ENCODE measurements at regions not wholly inside any gene's neighbourhood (a gene's known extent, or its start where the extent isn't known, plus 50 kb on each side); places are given as distances from the start of the nearest gene placed in this dataset.

DNA sequence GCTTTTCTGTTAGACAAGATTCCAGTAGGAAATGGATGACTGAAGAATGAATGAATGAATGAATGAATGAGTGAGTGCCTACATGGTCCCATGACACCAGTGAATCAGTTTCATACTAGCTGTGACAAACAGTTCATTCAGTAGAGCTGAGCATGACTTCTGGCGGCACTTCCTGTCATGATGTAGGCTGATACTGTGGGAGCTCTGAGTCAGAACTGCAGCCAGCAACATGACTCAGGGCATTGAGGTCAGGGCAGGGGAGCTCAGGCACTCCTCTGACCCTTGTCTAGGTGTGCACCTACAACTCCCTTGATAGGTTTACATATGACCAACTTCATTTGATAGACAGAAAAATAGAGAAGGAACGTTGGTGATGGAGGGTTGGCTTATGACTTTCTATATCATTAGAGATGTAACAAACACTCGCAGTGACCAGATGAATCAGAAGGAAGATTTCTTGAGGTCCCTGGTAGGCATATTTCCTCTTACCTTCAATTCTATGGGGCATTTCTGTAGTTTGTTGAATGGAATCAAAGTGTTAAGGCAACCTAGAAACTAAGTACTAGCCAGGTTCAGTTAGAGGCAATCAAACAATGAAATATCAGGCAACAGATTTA is 139.3 kb upstream of the ARHGAP5 start:
- H3K36me3 Mint-ChIP-seq, result no peaks in the 10 kb centered on the region
- H3K27ac Mint-ChIP-seq, result peak overlapping the region; percentile 88
- peaks cover 17% of the 10 kb centered on the region for H3K4me1 Mint-ChIP-seq
- H3K4me3 Mint-ChIP-seq, result peak overlapping the region; percentile 19
- H3K9me3 Mint-ChIP-seq, result no peaks in the 10 kb centered on the region
- no peaks in the 10 kb centered on the region for H3K27me3 Mint-ChIP-seq

DNA sequence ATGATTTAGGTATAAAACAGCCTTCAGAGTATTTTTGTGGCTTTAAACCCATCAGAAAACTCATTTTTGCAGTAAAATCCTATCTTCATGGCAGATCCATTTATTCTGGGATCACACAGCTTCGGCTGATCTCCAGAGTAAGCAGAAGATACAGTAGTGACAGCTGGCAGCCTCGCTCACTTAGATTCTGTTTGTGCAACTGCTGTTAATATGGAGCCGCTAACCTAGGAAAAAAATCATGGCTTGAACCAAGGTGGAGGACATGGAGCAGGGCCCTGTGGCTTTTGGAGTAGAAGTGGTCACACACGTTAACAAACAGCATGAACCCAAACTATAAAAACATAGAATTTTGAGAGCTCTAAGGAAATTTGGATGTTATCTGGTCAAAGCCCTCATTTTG is 137.2 kb upstream of the ARHGAP5 start:
- no peaks in the 10 kb centered on the region for H3K36me3 Mint-ChIP-seq
- H3K27ac Mint-ChIP-seq, result no peak overlapping the region
- no peaks in the 10 kb centered on the region for H3K27me3 Mint-ChIP-seq
- no peak overlapping the region for H3K4me3 Mint-ChIP-seq
- peaks cover 25% of the 10 kb centered on the region for H3K4me1 Mint-ChIP-seq
- no peaks in the 10 kb centered on the region for H3K9me3 Mint-ChIP-seq

DNA sequence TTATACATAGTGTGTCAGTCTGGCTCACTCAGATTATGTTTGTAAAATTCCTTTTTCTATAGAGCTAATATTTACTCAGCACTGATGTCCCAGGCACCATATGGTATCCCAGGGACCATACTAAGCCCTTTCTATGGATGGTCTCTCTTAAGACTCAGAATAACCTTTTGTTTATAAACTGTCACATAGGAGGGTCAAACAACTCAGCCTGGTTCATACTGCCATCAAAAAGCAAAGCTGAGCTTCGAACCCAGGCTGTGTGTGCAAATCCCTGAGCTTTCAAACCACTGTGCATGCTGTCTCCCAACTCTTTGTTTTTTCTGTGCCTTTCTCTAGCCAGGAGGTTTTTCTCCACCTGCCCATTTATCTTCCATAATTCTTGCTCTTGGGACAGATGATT is 135.6 kb upstream of the ARHGAP5 start:
- H3K9me3 Mint-ChIP-seq, result no peaks in the 10 kb centered on the region
- peaks cover 25% of the 10 kb centered on the region for H3K4me1 Mint-ChIP-seq
- no peaks in the 10 kb centered on the region for H3K27me3 Mint-ChIP-seq
- no peak overlapping the region for H3K4me3 Mint-ChIP-seq
- no peaks in the 10 kb centered on the region for H3K36me3 Mint-ChIP-seq
- H3K27ac Mint-ChIP-seq, result no peak overlapping the region

DNA sequence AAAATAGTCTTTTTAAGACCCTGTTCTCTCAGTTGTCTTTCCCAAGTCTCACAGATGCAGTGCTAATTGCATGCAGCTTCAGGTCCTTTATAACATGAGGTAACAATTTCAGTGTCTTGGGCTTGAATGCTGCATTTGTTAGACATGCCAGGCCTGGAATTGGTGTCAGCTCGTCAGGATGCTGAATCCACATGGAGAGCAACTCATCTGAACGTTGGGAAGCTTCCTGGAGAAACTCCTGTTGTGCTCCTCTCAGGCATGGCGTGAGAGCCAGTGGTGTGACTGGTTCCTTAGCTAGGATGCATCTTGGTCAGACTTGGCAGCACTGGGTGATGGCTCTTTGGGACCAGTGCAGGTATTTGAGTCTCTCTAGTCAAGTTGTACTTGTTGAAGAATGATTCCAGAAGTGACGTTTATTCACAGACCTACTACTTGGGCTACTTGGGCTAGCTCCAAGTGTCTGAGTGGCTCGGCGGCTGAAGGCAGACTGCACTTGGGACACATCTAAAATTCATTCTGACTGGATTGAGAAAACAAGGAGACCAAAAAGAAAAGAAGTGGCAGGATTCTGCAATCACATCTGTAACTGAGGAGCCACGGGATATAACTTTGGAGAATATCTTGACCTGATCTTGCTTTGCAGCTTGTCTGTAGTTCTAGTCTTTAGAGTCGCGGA is 134.8 kb upstream of the ARHGAP5 start:
- peaks cover 33% of the 10 kb centered on the region for H3K4me1 Mint-ChIP-seq
- no peak overlapping the region for H3K4me3 Mint-ChIP-seq
- no peak overlapping the region for H3K27ac Mint-ChIP-seq
- no peaks in the 10 kb centered on the region for H3K9me3 Mint-ChIP-seq
- no peaks in the 10 kb centered on the region for H3K36me3 Mint-ChIP-seq
- H3K27me3 Mint-ChIP-seq, result no peaks in the 10 kb centered on the region

DNA sequence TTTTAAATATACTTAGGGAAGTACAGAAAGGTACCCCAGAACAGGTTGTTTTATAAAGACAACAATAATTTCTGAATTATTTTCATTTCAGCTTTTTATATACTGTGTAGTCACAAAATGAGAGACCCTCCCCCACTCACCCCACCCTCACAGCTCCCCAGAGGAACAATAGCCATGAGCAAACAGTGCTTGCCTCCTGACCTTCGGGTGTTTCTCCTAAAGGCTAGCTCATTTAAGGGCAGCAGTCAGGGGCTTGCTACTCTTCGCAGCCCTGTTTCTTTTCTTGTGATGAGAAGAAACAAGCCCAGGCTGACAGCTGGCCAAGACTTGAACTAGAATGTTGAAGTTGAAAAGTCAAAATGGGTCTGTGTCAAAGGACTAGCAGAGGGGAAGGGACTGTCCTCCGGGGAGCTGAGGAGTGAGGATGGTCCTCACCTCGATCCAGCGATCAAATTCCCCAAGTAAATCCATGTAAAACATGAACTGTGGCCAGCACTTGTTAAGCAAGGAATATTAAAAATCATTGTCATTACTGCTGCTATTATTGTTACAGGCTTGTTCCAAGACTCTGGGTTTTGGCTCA is 133.8 kb upstream of the ARHGAP5 start:
- H3K9me3 Mint-ChIP-seq, result no peaks in the 10 kb centered on the region
- no peak overlapping the region for H3K4me3 Mint-ChIP-seq

DNA sequence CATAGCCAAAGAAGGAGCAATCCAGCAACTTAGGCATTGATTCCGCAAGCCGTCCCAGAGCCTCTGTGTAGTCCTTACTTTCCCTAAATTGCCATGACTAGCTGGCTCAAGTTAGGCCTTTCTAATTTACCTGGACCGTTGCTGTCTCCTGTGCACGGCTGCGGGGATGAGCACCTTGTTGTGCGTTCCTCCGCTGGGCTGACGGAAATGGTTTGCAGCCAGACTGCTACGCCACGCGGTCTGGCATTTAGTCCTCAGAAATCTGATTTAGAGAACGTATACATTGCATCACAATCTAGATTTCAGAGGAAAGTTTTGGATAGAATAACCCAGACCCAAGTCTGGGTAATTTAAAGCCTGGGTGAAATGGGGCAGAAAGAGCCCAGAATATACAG is 133.2 kb upstream of the ARHGAP5 start:
- Mint-ChIP-seq H3K4me1 (peaks cover 32% of the 10 kb centered on the region), H3K27ac (no peak overlapping the region), H3K36me3 (no peaks in the 10 kb centered on the region), H3K4me3 (no peak overlapping the region), H3K9me3 (no peaks in the 10 kb centered on the region), H3K27me3 (no peaks in the 10 kb centered on the region)

More for the DNA sequence above, 133.8 kb upstream of the ARHGAP5 start:
- Mint-ChIP-seq H3K4me1 (peaks cover 32% of the 10 kb centered on the region), H3K36me3 (no peaks in the 10 kb centered on the region), H3K27ac (no peak overlapping the region), H3K27me3 (no peaks in the 10 kb centered on the region)

DNA sequence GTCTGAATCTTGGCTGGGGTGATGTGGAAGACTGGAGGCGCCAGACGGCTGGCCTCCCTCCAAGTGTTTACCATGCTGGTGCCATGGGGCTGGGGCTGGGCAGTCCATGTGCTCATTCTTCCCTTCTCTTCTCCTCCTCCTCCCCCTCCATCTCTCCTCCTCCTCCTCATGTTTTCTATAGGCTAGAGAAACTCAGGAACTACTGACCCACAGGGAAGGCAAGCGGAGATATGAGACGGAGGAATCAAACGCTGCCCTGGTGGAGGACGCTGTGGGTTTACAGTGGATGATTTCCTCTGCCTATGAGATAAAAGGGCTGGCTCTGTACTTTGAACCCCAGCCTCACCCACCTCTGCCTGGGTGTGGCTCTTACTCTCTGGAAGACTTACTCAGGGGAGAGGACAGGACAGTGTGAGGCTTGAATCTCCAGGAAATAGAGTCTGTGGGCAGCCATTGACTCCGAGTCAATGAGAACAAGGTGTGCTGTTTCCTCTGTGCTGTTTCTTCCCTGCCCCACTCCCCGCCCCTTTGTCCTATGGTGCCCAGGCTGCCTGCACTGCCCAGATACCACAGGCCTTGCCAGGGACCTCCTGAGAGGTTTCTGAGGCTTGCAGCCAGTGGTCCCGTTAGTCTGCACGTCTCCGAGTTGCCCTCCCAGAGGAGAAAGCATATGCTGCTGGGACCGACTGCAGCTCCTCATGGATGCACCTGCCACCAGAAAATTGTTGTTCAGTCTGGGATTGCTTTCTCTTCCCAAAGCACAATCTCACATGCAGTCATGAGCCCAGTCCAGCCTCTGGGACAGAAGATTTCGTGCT is 132.6 kb upstream of the ARHGAP5 start:
- Mint-ChIP-seq H3K36me3 (no peaks in the 10 kb centered on the region), H3K9me3 (no peaks in the 10 kb centered on the region), H3K4me1 (peaks cover 32% of the 10 kb centered on the region), H3K4me3 (peak overlapping the region; percentile 58), H3K27ac (peak overlapping the region; percentile 14), H3K27me3 (no peaks in the 10 kb centered on the region)

DNA sequence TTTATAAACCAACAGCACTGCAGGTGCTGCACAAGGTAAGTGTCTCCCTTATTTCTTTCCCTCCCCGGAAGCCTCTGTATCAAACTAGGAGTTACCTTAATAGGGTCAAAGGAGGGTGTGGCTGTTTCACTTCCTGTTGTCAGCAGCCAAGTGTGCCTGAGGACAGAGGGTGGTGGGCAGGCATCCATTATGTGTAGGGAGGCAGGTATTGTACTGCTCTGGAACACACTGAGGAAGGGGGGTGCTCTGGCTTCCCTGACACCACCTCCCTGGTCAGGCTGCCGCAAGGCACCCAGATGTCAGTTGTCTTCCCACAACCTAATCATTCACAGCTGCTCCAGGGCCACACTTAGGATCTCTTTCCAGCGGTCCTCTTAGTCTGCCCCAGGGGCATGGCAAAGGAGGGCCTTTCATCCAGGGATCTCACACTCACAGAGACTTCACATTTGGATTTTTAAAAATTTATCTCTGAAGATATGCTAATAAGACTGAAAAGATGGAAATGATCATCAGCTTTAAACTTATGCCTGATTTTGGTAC is 132.0 kb upstream of the ARHGAP5 start:
- Mint-ChIP-seq H3K27me3 (no peaks in the 10 kb centered on the region), H3K4me3 (peak overlapping the region; percentile 58), H3K4me1 (peaks cover 32% of the 10 kb centered on the region), H3K36me3 (no peaks in the 10 kb centered on the region), H3K27ac (peak overlapping the region; percentile 14), H3K9me3 (no peaks in the 10 kb centered on the region)

DNA sequence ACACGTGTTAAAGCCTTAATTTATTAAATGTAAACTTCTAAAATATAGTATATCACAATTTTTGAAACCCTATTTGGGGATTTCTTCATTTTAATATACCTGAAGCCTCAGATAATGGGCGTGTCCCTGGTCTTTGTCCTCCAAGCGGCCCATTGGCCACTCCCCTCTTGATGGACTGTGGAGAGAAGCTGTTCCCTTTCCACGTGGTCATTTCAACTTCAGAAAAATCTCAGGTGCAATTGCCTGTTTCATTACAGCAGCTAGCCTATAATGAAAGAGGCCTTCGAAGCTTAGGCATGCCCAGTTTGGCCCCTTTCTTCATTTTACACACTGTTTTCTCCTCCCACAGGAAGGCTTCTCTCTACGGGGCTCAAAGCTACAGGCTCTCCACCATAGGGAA is 131.4 kb upstream of the ARHGAP5 start:
- Mint-ChIP-seq H3K4me3 (no peak overlapping the region), H3K27ac (no peak overlapping the region), H3K4me1 (peaks cover 32% of the 10 kb centered on the region), H3K27me3 (no peaks in the 10 kb centered on the region), H3K36me3 (no peaks in the 10 kb centered on the region), H3K9me3 (no peaks in the 10 kb centered on the region)

DNA sequence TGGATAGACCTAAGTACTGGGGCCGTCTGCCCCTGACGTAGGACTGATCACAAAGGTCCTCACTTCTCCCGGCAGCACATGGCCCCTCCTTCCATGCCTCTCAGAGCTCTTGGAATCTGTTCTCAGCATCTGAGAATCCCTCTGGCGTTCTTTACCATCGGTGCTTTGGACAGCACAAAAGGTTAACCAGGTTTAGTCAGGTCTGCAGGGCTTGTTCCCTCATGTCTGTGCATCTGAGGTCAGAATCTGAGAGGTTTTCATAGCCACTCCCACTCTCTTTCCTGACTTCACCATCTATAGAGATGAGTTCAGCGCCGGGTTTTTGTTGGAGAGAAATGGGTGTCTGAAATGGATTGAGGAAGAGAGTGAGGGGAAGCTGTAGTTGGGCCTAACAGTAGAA is 130.0 kb upstream of the ARHGAP5 start:
- Mint-ChIP-seq H3K9me3 (no peaks in the 10 kb centered on the region), H3K27me3 (no peaks in the 10 kb centered on the region), H3K36me3 (no peaks in the 10 kb centered on the region), H3K4me3 (no peak overlapping the region), H3K4me1 (peaks cover 32% of the 10 kb centered on the region), H3K27ac (peak overlapping the region; percentile 6)

DNA sequence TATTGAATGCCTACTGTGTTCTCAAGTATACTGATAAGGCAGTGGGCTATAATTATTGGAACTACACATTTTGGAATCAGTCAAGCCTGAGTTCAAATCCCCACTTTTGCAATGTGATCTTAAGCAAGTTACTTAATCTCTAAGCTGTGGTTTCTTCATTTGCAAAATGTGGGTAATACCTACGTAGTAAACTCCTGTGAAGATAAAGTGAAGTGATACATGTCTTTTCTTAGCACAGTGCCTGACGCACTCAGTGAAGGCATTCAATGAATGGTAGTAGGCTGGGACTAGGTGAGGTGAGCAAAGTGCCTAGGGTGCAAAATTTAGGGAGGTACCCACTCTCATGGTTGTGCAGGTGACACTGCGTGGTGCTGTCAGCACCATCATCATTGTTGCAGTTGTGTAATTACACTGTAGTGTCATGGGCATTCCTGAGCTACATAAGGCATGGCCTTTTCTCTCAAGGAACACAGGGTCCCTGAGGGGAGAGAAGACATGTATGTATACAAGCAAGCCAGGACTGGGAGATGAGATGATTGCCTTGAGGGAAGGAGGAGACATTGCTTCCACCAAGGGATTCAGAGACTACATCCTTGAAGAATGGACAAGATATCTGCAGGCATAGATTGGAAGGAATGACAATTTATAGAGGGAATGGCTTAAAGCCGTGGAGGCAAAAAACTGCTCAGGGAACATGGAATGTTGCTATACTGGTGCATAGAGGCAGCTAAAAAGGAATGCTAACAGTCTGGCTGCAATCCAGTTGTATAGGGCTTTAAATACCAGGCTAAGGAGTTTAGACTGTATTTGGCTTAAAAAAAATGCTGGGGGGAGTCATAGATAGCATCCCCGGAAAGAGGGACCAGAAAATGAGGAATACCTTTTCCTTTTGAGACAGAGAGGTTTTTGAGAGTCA is 129.2 kb upstream of the ARHGAP5 start:
- Mint-ChIP-seq H3K27ac (no peak overlapping the region), H3K9me3 (no peaks in the 10 kb centered on the region), H3K4me3 (no peak overlapping the region), H3K27me3 (no peaks in the 10 kb centered on the region), H3K4me1 (peaks cover 32% of the 10 kb centered on the region), H3K36me3 (no peaks in the 10 kb centered on the region)

DNA sequence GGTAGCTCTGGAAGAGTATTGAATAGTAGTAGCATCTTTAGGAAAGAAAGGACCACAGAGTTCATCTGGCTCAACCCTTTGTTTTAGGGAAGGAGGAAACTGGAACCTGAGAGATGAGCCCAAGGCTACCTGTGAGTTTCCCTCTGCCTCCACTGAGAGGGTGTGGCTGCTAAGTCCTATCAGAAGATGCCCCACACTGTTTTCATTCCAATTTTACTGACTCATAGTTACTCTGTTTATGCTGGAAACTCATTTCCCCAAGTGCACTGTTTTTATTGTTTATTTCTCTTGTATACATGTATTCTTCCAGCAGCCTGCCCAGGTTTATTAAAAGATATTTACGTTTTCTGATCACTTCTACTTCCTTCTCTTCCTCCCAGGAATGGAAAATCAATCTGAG is 127.4 kb upstream of the ARHGAP5 start:
- peaks cover 3% of the 10 kb centered on the region for H3K27me3 Mint-ChIP-seq
- no peak overlapping the region for H3K27ac Mint-ChIP-seq
- no peaks in the 10 kb centered on the region for H3K9me3 Mint-ChIP-seq
- no peaks in the 10 kb centered on the region for H3K36me3 Mint-ChIP-seq
- H3K4me3 Mint-ChIP-seq, result no peak overlapping the region
- peaks cover 23% of the 10 kb centered on the region for H3K4me1 Mint-ChIP-seq

DNA sequence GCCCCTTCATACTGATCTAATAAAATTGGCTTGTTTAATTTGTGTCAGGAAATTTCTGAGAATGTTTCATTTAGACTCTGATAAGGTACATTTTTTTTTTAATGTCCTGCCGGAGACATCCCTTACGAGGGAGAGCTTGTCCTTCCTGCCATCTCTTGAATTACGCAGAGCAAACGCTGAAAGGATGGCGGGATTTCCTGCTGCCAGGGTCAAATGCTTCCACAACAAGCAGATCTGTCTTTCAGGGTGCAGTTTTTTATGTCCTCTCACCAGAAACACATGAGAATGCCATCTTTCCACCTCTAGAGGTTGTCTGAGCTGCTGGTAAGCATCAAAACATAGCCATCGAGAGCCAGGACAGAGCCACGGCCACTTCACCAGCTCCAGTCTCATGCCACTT is 126.8 kb upstream of the ARHGAP5 start:
- Mint-ChIP-seq H3K4me3 (no peak overlapping the region), H3K27ac (no peak overlapping the region), H3K36me3 (no peaks in the 10 kb centered on the region), H3K9me3 (no peaks in the 10 kb centered on the region), H3K27me3 (peaks cover 3% of the 10 kb centered on the region), H3K4me1 (peaks cover 16% of the 10 kb centered on the region)

DNA sequence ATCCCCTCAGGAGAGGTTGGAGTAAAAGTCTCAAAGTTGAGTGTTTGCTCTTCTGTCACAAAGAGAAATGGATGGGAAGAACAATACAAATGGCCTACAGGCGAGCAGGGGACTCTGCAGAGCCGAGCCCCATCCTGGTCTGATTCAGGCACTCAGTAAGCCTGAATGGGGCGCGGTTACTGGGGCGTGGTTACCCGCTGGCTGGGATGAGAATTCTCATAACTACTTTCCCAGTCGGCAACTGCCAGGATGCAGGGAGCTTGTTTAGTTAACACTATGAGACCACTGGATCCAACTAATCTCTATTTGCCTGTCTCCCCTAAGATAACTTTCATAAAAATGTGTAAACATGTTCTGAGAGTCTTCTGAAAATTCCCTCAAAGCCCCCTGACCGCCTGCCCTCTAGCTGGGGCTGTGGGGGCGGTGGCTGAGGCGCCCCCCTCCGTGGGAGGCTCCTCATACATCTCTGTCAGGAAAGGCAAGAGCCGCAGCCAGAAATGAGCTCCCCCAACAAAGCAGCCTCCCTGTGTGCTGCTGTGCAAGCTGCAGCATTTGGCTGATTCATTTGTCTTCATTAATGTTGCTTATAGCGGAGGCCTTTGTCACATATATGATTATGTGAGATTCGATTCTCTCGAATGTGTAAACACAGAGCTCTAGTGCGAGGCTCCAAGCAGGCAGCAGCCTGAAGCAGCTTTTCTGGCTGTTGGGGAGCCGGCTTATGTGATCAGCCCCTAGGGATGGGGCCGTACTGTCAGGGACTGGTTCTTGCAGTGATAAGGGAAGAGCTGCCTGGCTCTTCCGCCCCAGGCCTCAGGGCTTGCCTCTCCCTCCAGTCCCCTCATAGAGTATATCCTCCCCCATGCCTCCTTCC is 126.1 kb upstream of the ARHGAP5 start:
- H3K9me3 Mint-ChIP-seq, result no peaks in the 10 kb centered on the region
- H3K27me3 Mint-ChIP-seq, result peaks cover 3% of the 10 kb centered on the region
- no peak overlapping the region for H3K4me3 Mint-ChIP-seq
- H3K27ac Mint-ChIP-seq, result no peak overlapping the region
- no peaks in the 10 kb centered on the region for H3K36me3 Mint-ChIP-seq
- H3K4me1 Mint-ChIP-seq, result peaks cover 16% of the 10 kb centered on the region
